ENCODE measurements at regions not wholly inside any gene's neighbourhood (a gene's known extent, or its start where the extent isn't known, plus 50 kb on each side); places are given as distances from the start of the nearest gene placed in this dataset.
A peak's percentile ranks its signal among the peaks of the same experiment; 100 is the strongest.

DNA sequence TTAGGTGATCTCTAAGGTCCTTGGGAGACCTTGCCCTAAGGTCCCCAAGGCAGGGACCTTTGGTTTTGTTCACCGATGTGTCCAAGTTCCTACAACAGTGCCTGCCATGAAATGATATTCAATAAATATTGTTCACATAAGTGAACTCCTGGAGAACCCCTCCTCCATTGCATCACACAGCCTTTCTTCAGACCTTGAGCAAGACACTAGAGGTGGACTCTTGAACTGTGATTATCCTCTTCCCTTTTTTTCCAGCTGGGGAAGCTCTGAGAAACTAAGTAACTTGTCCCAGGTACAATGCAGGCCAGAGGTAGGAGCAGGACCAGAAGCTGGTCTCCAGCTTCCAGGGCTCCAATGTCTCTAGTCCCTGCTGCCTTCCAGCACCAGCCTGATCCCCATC lies 76.6 kb upstream of the LMO1 start:
- Histone ChIP-seq H3F3A (ENCODE audit: insufficient read depth) (no peaks in the 10 kb centered on the region), H3K4me3 (ENCODE audit: insufficient read depth, low read length, poor library complexity, severe bottlenecking) (no peak overlapping the region), H3K9me3 (ENCODE audit: insufficient read depth, low read length) (no peaks in the 10 kb centered on the region), H3K36me3 (ENCODE audit: low read length) (no peaks in the 10 kb centered on the region), H3K27me3 (ENCODE audit: low read length) (no peaks in the 10 kb centered on the region), H3K27ac (ENCODE audit: low read depth, low read length) (no peak overlapping the region), H3K9ac (ENCODE audit: low read length) (no peak overlapping the region), H3K9me2 (replicated peaks; ENCODE audit: insufficient read depth, low read length) (no peaks in the 10 kb centered on the region), H3K79me2 (ENCODE audit: insufficient read depth, low read length) (no peaks in the 10 kb centered on the region), H4K20me1 (ENCODE audit: low read depth, low read length) (no peaks in the 10 kb centered on the region), H3K4me2 (ENCODE audit: low read depth, low read length, poor library complexity, severe bottlenecking) (no peak overlapping the region), H2AFZ (ENCODE audit: low read depth, low read length, severe bottlenecking) (no peak overlapping the region)
- TF ChIP-seq EZH2phosphoT487 (conservative IDR thresholded peaks at IDR 0.05; ENCODE audit: low read length): no peak
- TF ChIP-seq, protein P1, sequence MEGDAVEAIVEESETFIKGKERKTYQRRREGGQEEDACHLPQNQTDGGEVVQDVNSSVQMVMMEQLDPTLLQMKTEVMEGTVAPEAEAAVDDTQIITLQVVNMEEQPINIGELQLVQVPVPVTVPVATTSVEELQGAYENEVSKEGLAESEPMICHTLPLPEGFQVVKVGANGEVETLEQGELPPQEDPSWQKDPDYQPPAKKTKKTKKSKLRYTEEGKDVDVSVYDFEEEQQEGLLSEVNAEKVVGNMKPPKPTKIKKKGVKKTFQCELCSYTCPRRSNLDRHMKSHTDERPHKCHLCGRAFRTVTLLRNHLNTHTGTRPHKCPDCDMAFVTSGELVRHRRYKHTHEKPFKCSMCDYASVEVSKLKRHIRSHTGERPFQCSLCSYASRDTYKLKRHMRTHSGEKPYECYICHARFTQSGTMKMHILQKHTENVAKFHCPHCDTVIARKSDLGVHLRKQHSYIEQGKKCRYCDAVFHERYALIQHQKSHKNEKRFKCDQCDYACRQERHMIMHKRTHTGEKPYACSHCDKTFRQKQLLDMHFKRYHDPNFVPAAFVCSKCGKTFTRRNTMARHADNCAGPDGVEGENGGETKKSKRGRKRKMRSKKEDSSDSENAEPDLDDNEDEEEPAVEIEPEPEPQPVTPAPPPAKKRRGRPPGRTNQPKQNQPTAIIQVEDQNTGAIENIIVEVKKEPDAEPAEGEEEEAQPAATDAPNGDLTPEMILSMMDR (IDR thresholded peaks at IDR 0.05; ENCODE audit: insufficient read depth, low read length, poor library complexity, severe bottlenecking): no peak

DNA sequence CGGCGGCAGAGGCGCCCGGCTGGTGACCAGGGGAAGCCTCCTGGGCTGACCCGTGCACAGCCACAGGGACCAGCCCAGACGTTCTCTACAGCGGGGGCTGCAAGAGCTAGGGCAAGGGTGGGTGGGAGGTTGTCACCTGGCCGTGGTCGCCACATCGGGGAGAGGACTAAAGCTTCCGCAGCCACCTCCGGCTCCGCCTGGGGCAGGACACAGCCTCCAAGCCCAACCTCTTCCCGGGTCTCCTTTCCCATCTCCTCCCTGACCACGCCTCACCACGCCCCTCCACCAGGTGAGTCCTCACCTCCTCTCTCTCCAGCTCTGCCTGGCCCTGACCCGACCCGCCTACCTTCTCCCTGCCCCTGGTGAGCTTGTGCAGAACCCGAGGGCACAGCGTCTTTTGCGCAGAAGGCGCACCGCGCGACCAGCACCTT lies 75.9 kb upstream of the LMO1 start:
- Histone ChIP-seq H3K4me3 (ENCODE audit: insufficient read depth, low read length, poor library complexity, severe bottlenecking) (no peak overlapping the region), H3K4me2 (ENCODE audit: low read depth, low read length, poor library complexity, severe bottlenecking) (no peak overlapping the region), H3K79me2 (ENCODE audit: insufficient read depth, low read length) (no peaks in the 10 kb centered on the region), H3K27ac (ENCODE audit: low read depth, low read length) (no peak overlapping the region), H3F3A (ENCODE audit: insufficient read depth) (no peaks in the 10 kb centered on the region), H2AFZ (ENCODE audit: low read depth, low read length, severe bottlenecking) (no peak overlapping the region), H4K20me1 (ENCODE audit: low read depth, low read length) (no peaks in the 10 kb centered on the region), H3K36me3 (ENCODE audit: low read length) (no peaks in the 10 kb centered on the region), H3K27me3 (ENCODE audit: low read length) (no peaks in the 10 kb centered on the region), H3K9me3 (ENCODE audit: insufficient read depth, low read length) (no peaks in the 10 kb centered on the region), H3K9ac (ENCODE audit: low read length) (no peak overlapping the region), H3K9me2 (replicated peaks; ENCODE audit: insufficient read depth, low read length) (no peaks in the 10 kb centered on the region)
- TF ChIP-seq EZH2phosphoT487 (conservative IDR thresholded peaks at IDR 0.05; ENCODE audit: low read length): no peak
- TF ChIP-seq, protein P1 (IDR thresholded peaks at IDR 0.05; ENCODE audit: insufficient read depth, low read length, poor library complexity, severe bottlenecking): no peak

DNA sequence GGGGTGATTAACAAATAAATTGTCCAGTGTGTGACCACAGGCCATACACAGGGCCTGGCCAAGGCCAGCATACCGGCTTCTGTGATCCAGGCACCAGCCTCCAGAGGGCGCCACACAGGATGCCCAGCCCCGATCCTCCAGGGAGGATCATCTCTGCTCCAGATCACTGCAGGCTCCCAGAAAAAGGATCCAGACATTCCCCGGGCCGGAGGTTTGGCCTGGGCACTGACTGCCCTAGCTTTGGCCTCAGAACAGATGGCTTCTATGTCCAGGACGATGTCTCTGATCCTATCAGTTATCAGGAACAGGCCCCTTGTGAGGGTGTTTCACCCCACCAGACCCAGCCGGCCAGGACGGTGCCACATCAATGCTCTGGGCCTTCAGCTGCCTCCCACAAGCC lies 74.5 kb upstream of the LMO1 start:
- no peaks in the 10 kb centered on the region for H3K9me3 ChIP-seq (ENCODE audit: insufficient read depth, low read length)
- H3K79me2 ChIP-seq (ENCODE audit: insufficient read depth, low read length): no peaks in the 10 kb centered on the region
- H3K27me3 ChIP-seq (ENCODE audit: low read length): no peaks in the 10 kb centered on the region
- no peak overlapping the region for H2AFZ ChIP-seq (ENCODE audit: low read depth, low read length, severe bottlenecking)
- no peak overlapping the region for H3K9ac ChIP-seq (ENCODE audit: low read length)
- H3K4me3 ChIP-seq (ENCODE audit: insufficient read depth, low read length, poor library complexity, severe bottlenecking): no peak overlapping the region
- no peak overlapping the region for H3K27ac ChIP-seq (ENCODE audit: low read depth, low read length)
- H3K36me3 ChIP-seq (ENCODE audit: low read length): no peaks in the 10 kb centered on the region
- no peaks in the 10 kb centered on the region for H4K20me1 ChIP-seq (ENCODE audit: low read depth, low read length)
- H3K9me2 ChIP-seq (replicated peaks; ENCODE audit: insufficient read depth, low read length): no peaks in the 10 kb centered on the region
- TF ChIP-seq, protein P1 (IDR thresholded peaks at IDR 0.05; ENCODE audit: insufficient read depth, low read length, poor library complexity, severe bottlenecking): peak; percentile 92
- TF ChIP-seq EZH2phosphoT487 (conservative IDR thresholded peaks at IDR 0.05; ENCODE audit: low read length): no peak
- H3K4me2 ChIP-seq (ENCODE audit: low read depth, low read length, poor library complexity, severe bottlenecking): no peak overlapping the region
- no peaks in the 10 kb centered on the region for H3F3A ChIP-seq (ENCODE audit: insufficient read depth)
